Hematopoietic multipotent progenitor cell treated with erythropoietin and hydrocortisone succinate and interleukin-3 and kit ligand, for 17 days (in vitro differentiated cells): ENCODE measurements at regions not wholly inside any gene's neighbourhood (a gene's known extent, or its start where the extent isn't known, plus 50 kb on each side); places are given as distances from the start of the nearest gene placed in this dataset.
"Not testable (repeated sequence)": the region's sequence is repeated elsewhere in the genome, so short reads cannot be mapped to it uniquely, and the experiment has no call there.

Source experiments
- DNase-seq: peaks from one replicate; pipeline ENCODE4 v3.0.0-alpha.2; 2015; ENCODE audit warnings: low spot score

DNA sequence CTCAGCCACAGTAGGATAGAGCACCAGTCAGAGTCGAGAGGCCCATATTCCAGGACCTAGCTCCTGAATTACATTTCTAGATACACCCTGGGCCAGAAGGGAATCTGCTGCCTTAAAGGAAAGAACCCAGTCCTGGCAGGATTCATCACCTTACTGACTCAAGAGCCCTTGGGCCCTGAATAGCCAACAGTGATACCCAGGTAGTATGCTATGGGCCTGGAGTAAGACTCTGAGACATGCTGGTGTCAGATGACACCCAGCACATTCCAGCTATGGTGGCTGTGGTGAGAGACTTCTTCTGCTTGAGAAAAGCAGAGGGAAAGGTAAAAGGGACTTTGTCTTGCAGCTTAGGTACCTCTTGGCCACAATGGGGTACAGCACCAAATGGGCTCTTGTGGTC lies 192.5 kb downstream of the MSX2 start:
- not testable (repeated sequence) for DNase-seq

DNA sequence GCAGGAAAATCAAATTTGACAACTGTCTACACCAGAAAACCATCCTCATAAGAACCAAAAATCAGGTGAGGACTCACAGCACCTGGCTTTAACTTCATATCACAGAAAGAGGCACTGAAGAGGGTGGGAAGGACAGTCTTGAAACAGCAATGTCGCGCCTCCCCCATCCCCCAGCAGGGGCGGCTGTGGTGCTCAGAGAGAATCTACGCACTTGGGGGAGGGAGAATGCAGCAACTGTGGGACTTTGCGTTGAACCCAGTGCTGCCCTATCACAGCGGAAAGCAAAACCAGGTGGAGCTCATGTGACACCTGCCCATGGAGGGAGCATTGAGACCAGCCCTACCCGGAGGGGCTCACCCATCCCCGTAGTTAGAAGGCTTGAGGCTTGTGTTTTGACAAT lies 191.8 kb downstream of the MSX2 start:
- DNase-seq: no peak

GRCh38 chr5:174911118-174911517 lies 186.7 kb downstream of the MSX2 start:
- DNase-seq: no peak

DNA sequence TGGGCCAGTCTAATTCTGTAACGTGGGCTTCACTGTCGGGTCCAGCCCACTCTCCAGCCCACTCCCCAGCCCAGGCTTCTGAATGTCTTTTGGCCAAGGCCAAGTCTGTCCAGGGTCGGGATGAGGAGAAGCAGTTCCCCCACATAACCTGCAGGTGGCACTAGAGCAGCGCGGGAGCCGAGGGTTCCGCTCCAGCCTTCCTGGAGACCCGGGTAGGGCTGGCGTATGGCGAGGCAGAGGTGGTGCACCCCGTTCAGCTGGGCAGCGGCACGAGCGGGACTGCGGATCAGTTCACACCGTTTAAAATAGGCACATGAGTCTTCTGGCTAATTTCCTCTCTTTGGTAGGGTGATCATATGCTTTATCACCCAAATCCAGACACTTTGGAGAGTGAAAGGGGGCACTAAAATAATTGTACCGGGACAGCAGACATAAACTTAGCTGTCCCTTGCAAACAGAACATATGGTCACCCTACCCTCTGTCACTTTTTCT lies 185.9 kb downstream of the MSX2 start:
- DNase-seq: peak; percentile 34

- DNase-seq: no peak
Measured at GRCh38 chr5:174903172-174903732, 178.9 kb downstream of the MSX2 start.

DNA sequence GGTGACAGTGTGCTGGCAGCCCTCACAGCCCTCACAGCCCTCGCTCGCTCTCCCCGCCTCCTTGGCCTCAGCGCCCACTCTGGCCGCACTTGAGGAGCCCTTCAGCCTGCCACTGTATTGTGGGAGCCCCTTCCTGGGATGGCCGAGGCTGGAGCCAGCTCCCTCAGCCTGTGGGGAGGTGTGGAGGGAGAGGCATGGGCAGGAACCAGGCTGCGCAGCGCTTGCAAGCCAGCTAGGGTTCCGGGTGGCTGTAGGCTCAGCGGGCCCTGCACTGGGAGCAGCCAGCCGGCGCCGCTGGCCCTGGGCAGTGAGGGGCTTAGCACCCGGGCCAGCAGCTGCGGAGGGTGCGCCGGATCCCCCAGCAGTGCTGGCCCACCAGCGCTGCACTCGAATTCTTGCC lies 177.0 kb downstream of the MSX2 start:
- DNase-seq: no peak

- DNase-seq: no peak
Measured at GRCh38 chr5:174900240-174900865, 176.0 kb downstream of the MSX2 start.

- DNase-seq: no peak
Measured at GRCh38 chr5:174897281-174897950, 173.0 kb downstream of the MSX2 start.

GRCh38 chr5:174895360-174895759 lies 171.0 kb downstream of the MSX2 start:
- DNase-seq: no peak

DNA sequence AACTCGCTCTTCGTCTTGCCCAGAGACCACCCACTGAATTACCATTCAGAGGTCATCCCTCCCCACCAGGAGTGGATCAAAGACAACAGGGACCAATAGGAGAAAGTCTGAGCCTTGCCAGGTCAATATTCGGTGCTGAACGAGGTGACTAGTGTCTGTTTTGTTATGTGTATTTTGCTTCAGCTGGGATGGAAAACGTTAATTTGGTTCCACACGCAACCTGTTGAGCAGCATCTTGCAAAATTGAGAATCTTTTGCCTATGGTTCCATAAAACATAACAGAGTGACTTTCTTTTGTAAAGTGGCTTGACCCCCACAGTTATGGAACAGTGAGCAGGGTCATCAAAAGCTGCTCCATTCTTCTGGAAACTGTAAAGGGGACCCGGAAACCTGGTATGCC lies 168.4 kb downstream of the MSX2 start:
- DNase-seq: no peak

- DNase-seq: not testable (repeated sequence)
Measured at GRCh38 chr5:174880412-174881200, 156.2 kb downstream of the MSX2 start.

DNA sequence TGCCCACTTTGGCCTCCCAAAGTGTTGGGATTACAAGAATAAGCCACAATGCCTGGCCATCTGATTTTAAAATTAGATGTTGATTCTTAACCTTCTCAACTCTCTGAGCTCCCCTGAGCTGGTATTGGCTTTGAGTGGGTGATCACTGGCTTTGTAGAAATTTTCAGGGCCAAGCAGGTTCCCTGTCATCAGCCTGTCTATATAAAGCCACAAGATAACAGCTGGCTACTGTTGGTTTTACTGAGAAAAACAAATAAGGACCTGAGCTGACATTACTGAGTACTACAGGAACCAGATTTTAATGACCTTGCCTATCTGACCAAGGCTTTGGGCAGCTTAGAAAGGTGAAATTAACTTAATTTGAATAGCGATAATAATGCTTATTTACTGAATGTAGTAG lies 153.6 kb downstream of the MSX2 start:
- DNase-seq: no peak

GRCh38 chr5:174872271-174872670 lies 147.9 kb downstream of the MSX2 start:
- no peak for DNase-seq

DNA sequence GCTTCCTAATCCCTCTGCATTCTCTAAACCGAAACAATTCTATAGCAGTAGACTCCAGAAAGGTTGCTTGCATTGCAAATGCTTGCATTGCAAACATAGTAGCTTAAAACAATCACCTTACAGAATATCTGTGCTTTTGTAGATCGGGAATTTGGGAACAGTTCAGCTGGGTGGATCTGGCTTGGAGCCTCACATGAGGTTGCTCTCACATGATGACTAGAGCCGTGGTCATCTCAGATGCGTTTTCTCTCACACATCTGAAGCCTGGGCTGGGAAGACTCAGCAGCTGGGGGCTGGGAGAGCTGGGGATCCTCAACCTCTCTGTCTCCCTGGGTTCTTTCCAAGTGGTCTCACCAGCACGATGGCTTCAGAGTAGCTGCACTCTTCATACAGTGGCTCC lies 127.8 kb downstream of the MSX2 start:
- DNase-seq: no peak

- DNase-seq: no peak
Measured at GRCh38 chr5:174850565-174851169, 126.3 kb downstream of the MSX2 start.

- DNase-seq: no peak
Measured at GRCh38 chr5:174849426-174849825, 125.0 kb downstream of the MSX2 start.

DNA sequence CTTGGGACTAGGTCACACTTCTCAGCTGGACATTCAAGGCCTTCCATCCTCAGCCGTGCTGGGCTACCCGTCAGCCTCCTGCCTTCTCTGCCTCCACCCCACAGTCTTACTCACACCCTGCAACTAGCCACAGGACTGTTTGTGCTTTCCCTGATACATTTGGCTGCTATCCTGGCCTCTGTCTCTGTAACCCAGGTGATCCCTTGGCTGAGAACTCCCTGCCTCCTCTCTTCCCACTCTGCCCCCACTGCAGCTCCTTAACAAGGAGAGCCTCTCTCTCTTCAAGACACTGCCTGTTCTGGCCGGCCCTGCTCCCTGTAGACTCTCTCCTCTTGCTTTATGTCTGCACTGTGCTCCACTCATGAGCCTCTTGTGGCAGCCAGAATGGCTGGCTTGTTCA lies 120.6 kb downstream of the MSX2 start:
- no peak for DNase-seq

GRCh38 chr5:174843263-174844250 lies 119.2 kb downstream of the MSX2 start:
- no peak for DNase-seq

DNA sequence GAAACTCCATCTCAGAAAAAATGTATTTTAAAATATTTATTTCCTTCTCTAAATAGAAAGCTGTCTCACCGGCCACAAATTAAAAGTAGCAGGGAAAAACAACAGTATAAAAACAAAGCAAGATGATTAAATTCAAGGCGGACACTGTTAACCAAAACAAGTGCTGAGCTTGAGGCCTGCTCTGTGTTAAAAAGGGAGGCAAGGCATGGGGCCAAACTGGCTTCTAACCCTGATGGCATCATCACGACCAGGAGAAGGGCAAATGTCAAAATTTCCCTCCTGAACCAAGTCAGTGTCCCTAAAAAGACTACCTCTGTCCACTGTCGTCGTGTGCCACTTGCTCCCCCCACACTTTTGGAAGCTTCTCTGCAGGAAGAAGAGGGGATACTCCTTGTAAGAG lies 116.1 kb downstream of the MSX2 start:
- DNase-seq: no peak

DNA sequence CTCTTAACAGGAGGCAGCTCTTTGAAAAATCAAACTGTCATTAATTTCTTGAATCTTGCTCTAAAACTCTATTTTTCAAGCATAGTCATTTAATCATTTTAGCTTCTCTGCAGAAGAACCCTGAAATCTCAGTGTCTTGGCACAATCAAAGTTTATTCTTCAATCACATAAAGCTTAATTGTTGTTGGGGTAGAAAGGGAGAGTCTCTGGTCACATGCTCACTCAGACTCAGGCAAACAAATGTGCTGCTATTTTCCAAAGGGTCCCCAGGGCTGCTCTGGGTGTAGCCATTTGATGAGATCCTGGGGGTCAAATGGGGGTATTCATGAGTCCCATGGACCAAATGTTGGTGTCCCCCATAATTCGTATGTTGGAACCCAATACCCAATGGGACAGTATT lies 114.8 kb downstream of the MSX2 start:
- no peak for DNase-seq
